ENCODE measurements at regions not wholly inside any gene's neighbourhood (a gene's known extent, or its start where the extent isn't known, plus 50 kb on each side); places are given as distances from the start of the nearest gene placed in this dataset.

DNA sequence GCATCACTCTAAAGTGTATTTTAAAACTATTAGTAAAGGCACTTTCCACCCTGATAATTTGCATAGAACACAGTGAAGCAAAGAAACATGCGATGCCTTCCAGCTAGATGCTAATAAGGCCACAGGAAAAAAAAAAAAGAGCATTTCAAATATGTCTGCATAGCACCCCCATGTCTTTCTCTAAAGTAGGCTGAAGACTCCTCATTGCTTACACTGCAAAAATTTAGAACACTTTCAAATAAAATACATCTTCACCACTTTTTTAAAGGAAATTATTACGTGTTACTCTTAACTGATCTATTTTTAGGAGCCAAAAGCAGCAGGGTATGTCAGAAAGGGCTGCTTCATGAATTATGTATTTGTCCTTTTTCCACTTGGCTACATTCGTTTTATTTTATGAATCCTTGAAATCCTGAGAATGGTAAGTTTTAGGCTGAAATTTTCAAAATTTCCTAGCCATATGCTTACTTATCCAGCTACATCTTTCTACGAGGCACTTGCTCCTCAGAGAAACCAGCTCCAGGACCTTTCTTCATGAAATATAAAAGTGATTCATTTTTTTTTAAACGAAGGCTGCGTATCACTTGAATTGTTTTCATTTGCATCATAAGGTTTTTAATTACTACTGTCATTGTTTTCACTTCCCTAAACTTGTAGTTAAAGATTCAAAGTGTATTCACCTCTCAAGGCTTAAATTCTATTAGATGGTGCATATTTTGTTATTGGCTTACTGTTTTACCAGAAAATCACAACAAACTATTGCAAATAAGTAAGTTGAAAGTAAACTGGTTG lies 513.0 kb downstream of the PTPRC start:
- intact Hi-C loops (cut with DNase I) = no loop called here
- DNase-seq = no peak
- WGBS, 2 donors = 60 to 67% methylated on average over 6 of the region's 6 CpGs
- H3K27ac ChIP-seq = no peak overlapping the region
- H3K4me3 ChIP-seq = no peak overlapping the region
- no peaks in the 10 kb centered on the region for H3K27me3 ChIP-seq
- H3K4me1 ChIP-seq = no peaks in the 10 kb centered on the region
- H3K36me3 ChIP-seq = no peaks in the 10 kb centered on the region
- no peaks in the 10 kb centered on the region for H3K9me3 ChIP-seq
- no peak for TF ChIP-seq POLR2A (IDR thresholded peaks at IDR 0.05)
- TF ChIP-seq, protein P1, sequence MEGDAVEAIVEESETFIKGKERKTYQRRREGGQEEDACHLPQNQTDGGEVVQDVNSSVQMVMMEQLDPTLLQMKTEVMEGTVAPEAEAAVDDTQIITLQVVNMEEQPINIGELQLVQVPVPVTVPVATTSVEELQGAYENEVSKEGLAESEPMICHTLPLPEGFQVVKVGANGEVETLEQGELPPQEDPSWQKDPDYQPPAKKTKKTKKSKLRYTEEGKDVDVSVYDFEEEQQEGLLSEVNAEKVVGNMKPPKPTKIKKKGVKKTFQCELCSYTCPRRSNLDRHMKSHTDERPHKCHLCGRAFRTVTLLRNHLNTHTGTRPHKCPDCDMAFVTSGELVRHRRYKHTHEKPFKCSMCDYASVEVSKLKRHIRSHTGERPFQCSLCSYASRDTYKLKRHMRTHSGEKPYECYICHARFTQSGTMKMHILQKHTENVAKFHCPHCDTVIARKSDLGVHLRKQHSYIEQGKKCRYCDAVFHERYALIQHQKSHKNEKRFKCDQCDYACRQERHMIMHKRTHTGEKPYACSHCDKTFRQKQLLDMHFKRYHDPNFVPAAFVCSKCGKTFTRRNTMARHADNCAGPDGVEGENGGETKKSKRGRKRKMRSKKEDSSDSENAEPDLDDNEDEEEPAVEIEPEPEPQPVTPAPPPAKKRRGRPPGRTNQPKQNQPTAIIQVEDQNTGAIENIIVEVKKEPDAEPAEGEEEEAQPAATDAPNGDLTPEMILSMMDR (IDR thresholded peaks at IDR 0.05) = no peak

GRCh38 chr1:199152676-199153075 lies 513.8 kb downstream of the PTPRC start:
- no peak overlapping the region for H3K4me3 ChIP-seq
- H3K27ac ChIP-seq = no peak overlapping the region
- TF ChIP-seq, protein P1 (IDR thresholded peaks at IDR 0.05) = no peak
- no peak for TF ChIP-seq POLR2A (IDR thresholded peaks at IDR 0.05)
- no peaks in the 10 kb centered on the region for H3K36me3 ChIP-seq
- no peaks in the 10 kb centered on the region for H3K4me1 ChIP-seq
- 63 to 70% methylated on average over 4 of the region's 4 CpGs for WGBS, 2 donors
- intact Hi-C loops (cut with DNase I) = no loop called here
- no peaks in the 10 kb centered on the region for H3K9me3 ChIP-seq
- no peak for DNase-seq
- no peaks in the 10 kb centered on the region for H3K27me3 ChIP-seq

- no peaks in the 10 kb centered on the region for H3K4me1 ChIP-seq
- no peak for DNase-seq
- intact Hi-C loops (cut with DNase I) = no loop called here
- no peaks in the 10 kb centered on the region for H3K27me3 ChIP-seq
- no peaks in the 10 kb centered on the region for H3K9me3 ChIP-seq
- H3K4me3 ChIP-seq = no peak overlapping the region
- TF ChIP-seq, protein P1 (IDR thresholded peaks at IDR 0.05) = no peak
- TF ChIP-seq POLR2A (IDR thresholded peaks at IDR 0.05) = no peak
- 56 to 62% methylated on average over 3 of the region's 3 CpGs for WGBS, 2 donors
- H3K36me3 ChIP-seq = no peaks in the 10 kb centered on the region
- no peak overlapping the region for H3K27ac ChIP-seq
Observed at GRCh38 chr1:199155166-199156019, 516.6 kb downstream of the PTPRC start.

DNA sequence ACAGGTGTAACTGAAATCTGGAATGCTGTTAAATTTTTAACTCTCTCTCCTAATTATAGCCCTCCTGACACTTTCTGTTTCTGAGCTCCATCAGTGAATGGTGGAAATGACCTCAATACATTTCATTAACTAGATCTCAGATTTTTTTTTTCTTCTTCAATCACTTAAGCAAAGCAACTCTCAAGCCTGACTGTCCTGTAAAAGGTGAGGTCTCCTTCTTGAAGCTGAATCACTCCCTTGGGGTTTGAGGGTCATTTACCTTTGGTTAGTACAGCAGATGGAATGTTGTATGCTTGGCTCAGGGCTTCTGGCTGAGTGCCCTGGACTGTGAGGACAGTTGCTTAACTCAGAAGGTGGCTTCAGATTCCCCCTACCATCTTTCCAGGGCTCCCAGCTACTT lies 518.7 kb downstream of the PTPRC start:
- no peaks in the 10 kb centered on the region for H3K4me1 ChIP-seq
- no peak for TF ChIP-seq POLR2A (IDR thresholded peaks at IDR 0.05)
- TF ChIP-seq, protein P1 (IDR thresholded peaks at IDR 0.05) = no peak
- DNase-seq = no peak

More for the DNA sequence above, 518.7 kb downstream of the PTPRC start:
- no peak overlapping the region for H3K4me3 ChIP-seq
- no peak overlapping the region for H3K27ac ChIP-seq
- H3K36me3 ChIP-seq = no peaks in the 10 kb centered on the region
- no peaks in the 10 kb centered on the region for H3K27me3 ChIP-seq
- intact Hi-C loops (cut with DNase I) = no loop called here
- H3K9me3 ChIP-seq = no peaks in the 10 kb centered on the region
